GM10266 (cell line): ENCODE measurements at regions not wholly inside any gene's neighbourhood (a gene's known extent, or its start where the extent isn't known, plus 50 kb on each side); places are given as distances from the start of the nearest gene placed in this dataset.
"Not testable (repeated sequence)": the region's sequence is repeated elsewhere in the genome, so short reads cannot be mapped to it uniquely, and the experiment has no call there.

Experiments
- DNase-seq: peaks from one replicate; pipeline ENCODE4 v3.0.0; 2012; ENCODE audit errors: extremely low spot score
- TF ChIP-seq, protein P1 (sequence below): IDR thresholded peaks from 2 replicates; pipeline ENCODE4 v1.5.1; 2012; ENCODE audit warnings: mild to moderate bottlenecking, low read depth; ENCODE audit not compliant: control insufficient read depth, insufficient read depth; ENCODE audit errors: missing control alignments

DNA sequence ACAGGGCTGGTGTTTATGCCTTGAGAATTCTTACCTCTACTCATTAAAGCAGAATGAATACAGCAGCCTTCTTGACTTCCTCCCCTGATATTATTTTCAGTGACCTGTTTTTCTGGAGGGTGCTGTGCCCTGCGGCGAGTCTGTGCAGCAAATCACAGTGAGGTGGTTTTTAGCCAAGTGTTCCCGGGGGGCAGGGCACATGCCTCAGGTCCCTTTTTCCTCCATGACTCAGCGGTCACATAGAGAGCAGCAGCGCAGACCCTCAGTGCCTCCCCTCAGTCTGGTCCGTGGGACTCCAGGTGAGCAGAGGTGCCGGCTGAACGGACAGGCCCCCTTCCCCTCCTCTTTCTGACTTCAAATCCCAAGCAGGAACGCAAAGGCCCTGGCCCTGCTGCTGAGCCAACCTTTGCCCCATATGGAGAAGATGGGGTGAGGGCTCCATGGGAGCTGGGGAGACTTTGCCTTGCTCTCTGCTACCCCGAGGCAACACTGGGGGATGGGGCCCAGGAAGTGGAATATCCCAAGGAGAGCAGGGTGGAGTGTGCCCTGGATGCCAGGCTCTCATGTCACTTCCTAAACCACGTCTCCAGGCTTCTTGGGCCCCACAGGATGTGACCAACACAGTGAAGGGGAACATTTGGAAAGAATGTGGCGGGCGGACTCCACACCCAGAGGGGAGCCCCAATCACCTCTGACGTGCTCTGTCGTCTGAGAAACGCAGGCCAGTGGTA is 90.0 kb downstream of the DHRS2 start:
- DNase-seq, result no peak
- TF ChIP-seq, protein P1, sequence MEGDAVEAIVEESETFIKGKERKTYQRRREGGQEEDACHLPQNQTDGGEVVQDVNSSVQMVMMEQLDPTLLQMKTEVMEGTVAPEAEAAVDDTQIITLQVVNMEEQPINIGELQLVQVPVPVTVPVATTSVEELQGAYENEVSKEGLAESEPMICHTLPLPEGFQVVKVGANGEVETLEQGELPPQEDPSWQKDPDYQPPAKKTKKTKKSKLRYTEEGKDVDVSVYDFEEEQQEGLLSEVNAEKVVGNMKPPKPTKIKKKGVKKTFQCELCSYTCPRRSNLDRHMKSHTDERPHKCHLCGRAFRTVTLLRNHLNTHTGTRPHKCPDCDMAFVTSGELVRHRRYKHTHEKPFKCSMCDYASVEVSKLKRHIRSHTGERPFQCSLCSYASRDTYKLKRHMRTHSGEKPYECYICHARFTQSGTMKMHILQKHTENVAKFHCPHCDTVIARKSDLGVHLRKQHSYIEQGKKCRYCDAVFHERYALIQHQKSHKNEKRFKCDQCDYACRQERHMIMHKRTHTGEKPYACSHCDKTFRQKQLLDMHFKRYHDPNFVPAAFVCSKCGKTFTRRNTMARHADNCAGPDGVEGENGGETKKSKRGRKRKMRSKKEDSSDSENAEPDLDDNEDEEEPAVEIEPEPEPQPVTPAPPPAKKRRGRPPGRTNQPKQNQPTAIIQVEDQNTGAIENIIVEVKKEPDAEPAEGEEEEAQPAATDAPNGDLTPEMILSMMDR, result no peak

DNA sequence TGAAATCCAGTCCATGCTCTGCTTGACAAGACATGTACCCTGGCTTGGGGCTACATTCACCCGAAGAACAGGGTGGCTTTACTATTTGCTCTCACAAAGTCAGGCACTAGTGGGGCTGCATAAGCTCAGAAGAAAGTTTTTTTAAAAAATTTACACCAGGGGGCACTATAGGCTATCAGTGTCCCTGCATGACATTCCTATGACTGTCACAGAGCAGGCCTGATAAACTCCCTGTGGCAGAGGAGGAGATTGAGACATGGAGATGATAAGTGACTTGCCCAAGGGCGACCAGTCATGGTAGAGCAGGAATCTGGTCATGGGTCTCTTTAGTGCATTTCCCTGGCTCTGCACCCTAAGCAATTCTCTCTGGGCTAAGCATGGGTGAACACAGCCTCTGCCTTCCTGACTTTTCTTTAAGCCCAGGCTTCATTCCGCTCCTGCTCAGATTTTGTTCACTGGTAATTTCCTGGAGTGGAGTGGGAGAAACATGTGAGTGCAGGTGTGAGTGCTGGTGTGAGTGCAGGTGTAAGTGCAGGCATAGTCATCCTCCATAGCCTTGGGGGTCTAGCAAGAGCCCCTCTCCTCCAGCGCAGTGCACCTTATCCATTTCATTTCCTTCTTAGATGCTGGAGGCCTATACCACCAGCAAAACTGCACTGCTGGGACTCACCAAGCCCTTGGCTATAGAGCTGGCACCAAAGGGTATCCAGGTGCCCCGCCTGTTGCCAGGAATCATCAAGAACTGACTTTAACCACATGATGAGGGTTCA is 91.6 kb downstream of the DHRS2 start:
- TF ChIP-seq, protein P1, result peak; percentile 6
- peak; percentile 50 for DNase-seq

DNA sequence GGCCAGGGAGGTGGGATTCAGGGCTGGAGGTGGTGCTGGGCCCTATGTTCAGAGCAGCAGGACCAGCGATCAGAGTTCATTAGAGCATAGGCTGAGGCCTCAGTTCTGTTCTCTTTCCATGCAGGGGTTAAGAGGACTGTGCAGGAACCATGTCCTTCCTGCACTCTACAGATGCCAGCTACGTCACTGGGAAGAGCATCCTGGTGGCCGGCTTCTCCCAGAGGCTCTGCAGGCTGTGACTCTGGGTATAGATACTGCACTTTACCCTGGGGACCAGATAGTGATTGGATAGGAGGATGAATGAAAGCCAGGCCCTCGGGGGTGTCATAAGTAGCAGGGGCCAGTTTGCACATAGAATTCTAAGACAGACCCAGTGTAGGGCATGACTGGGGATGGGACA is 92.6 kb downstream of the DHRS2 start:
- DNase-seq, result no peak
- TF ChIP-seq, protein P1, result no peak

DNA sequence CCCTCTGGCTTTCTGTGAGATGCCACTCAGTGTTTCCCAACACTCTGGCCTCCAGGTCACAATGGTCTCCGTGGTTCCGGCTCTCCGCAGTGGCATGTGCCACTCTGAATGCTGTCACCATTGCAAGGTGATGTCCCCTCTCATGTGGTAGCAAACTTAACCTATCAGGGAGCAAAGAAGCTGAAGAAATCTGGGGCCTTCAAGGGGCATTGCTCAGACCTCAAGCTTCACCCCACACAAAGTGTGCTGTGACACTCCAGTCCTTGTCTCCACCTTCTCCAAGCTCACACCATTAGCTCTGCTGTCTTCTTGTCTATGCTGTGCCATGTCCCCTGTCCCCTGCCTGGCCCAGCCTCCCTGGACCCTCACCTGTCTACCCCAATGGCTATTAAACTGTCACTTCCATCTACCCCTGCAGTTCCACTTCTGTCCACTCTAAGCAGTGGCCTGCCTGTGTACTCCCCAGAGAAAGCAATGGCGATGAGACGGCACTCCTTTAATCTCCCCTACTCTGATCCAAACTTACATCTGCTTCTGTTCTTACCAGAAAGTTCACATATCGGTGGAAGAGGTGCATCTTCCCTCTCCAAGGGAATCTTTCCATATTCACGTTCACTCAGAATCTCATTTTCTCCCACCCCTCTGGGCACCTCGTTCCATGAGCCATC is 93.7 kb downstream of the DHRS2 start:
- DNase-seq, result no peak
- TF ChIP-seq, protein P1, result no peak

DNA sequence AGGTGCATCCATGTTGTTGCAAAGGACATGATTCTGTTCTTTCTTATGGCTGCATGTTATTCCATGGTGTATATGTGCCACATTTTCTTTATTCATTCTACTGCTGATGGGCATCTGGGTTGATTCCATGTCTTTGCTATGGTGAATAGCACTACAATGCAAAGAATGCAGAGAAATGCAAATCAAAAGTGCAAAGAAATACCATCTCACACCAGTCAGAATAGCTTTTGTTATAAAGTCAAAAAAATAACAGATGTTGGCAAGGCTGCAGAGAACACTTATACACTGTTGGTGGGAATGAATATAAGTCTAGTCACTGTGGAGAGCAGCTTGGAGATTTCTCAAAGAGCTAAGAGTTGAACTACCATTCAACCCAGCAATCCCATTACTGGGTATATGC is 99.2 kb downstream of the DHRS2 start:
- no peak for DNase-seq

DNA sequence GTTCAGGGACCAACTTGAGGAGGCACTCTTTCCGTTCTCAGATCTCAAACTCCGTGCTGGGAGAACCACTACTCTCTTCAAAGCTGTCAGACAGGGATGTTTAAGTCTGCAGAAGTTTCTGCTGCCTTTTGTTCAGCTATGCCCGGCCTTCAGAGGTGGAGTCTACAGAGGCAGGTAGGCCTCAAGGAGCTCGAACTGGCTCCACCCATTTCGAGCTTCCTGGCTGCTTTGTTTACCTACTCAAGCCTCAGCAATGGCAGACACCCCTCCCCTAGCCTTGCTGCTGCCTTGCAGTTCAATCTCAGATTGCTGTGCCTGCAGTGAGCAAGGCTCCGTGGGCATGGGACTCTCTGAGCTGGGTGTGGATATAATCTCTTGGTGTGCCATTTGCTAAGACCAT is 108.2 kb downstream of the DHRS2 start:
- DNase-seq, result not testable (repeated sequence)

More for the DNA sequence above, 99.2 kb downstream of the DHRS2 start:
- TF ChIP-seq, protein P1, result no peak

DNA sequence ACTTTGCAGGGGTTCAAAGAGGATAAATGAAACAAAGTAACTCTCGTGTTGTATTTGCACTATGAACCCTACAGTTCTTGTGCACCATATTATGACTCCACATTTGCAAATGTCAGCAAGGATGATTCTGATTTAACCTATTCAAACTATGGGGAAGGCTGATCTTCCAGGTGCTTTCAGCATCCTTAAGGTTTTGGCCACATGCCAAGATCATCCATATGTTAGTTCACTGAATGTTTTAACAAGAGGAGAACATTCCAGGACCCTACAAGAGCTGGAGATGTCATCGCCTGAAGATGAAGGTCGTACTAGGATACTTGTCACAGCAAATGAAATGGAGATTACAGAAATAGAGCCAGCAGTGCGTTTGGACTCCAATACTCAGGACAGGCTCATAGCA is 114.2 kb downstream of the DHRS2 start:
- TF ChIP-seq, protein P1, result no peak
- DNase-seq, result no peak
